ENCODE measurements at regions not wholly inside any gene's neighbourhood (a gene's known extent, or its start where the extent isn't known, plus 50 kb on each side); places are given as distances from the start of the nearest gene placed in this dataset.

GRCh38 chr16:64543441-64543840 is 578.4 kb downstream of the CDH11 start:
- H3K27me3 ChIP-seq (ENCODE audit: insufficient read depth, poor library complexity, severe bottlenecking): no peaks in the 10 kb centered on the region
- H3K4me3 ChIP-seq (replicated peaks; ENCODE audit: insufficient read depth, low read length): no peak overlapping the region
- DNase-seq (ENCODE audit: low read depth in 1 of 2, low spot score in 1 of 2): no peak
- TF ChIP-seq GABPA (IDR thresholded peaks at IDR 0.05; ENCODE audit: low read depth): no peak
- TF ChIP-seq REST (IDR thresholded peaks at IDR 0.05; ENCODE audit: insufficient replicate concordance, low read depth): no peak
- no peak for TF ChIP-seq POLR2AphosphoS5 (IDR thresholded peaks at IDR 0.05; ENCODE audit: low read depth)
- TF ChIP-seq CTCF (IDR thresholded peaks at IDR 0.05; ENCODE audit: insufficient read depth, low read length): no peak
- TF ChIP-seq SPI1 (IDR thresholded peaks at IDR 0.05; ENCODE audit: borderline replicate concordance, low read depth): no peak
- no peak overlapping the region for H3K27ac ChIP-seq (replicated peaks)

GRCh38 chr16:64543031-64543430 is 578.8 kb downstream of the CDH11 start:
- Histone ChIP-seq H3K27me3 (ENCODE audit: insufficient read depth, poor library complexity, severe bottlenecking) (no peaks in the 10 kb centered on the region), H3K4me3 (replicated peaks; ENCODE audit: insufficient read depth, low read length) (no peak overlapping the region), H3K27ac (replicated peaks) (no peak overlapping the region)
- DNase-seq (ENCODE audit: low read depth in 1 of 2, low spot score in 1 of 2): no peak
- TF ChIP-seq SPI1 (IDR thresholded peaks at IDR 0.05; ENCODE audit: borderline replicate concordance, low read depth) (no peak), POLR2AphosphoS5 (IDR thresholded peaks at IDR 0.05; ENCODE audit: low read depth) (no peak), CTCF (IDR thresholded peaks at IDR 0.05; ENCODE audit: insufficient read depth, low read length) (no peak), GABPA (IDR thresholded peaks at IDR 0.05; ENCODE audit: low read depth) (no peak), REST (IDR thresholded peaks at IDR 0.05; ENCODE audit: insufficient replicate concordance, low read depth) (no peak)

- DNase-seq (ENCODE audit: low read depth in 1 of 2, low spot score in 1 of 2): no peak
- no peak overlapping the region for H3K27ac ChIP-seq (replicated peaks)
- H3K4me3 ChIP-seq (replicated peaks; ENCODE audit: insufficient read depth, low read length): no peak overlapping the region
- TF ChIP-seq REST (IDR thresholded peaks at IDR 0.05; ENCODE audit: insufficient replicate concordance, low read depth): no peak
- no peak for TF ChIP-seq CTCF (IDR thresholded peaks at IDR 0.05; ENCODE audit: insufficient read depth, low read length)
- TF ChIP-seq SPI1 (IDR thresholded peaks at IDR 0.05; ENCODE audit: borderline replicate concordance, low read depth): no peak
- no peak for TF ChIP-seq GABPA (IDR thresholded peaks at IDR 0.05; ENCODE audit: low read depth)
- no peak for TF ChIP-seq POLR2AphosphoS5 (IDR thresholded peaks at IDR 0.05; ENCODE audit: low read depth)
- H3K27me3 ChIP-seq (ENCODE audit: insufficient read depth, poor library complexity, severe bottlenecking): no peaks in the 10 kb centered on the region
Observed at GRCh38 chr16:64542152-64542551, 579.7 kb downstream of the CDH11 start.

All from HL-60 (cell line).